ENCODE measurements at regions not wholly inside any gene's neighbourhood (a gene's known extent, or its start where the extent isn't known, plus 50 kb on each side); places are given as distances from the start of the nearest gene placed in this dataset.

- TF ChIP-seq ETS1 (conservative IDR thresholded peaks at IDR 0.05; ENCODE audit: control insufficient read depth, low read depth, low read length) (no peak), RERE (CRISPR knock-in tag; IDR thresholded peaks at IDR 0.05; ENCODE audit: borderline replicate concordance) (no peak), ZBTB9 (CRISPR knock-in tag; IDR thresholded peaks at IDR 0.05) (no peak), PHF21A (IDR thresholded peaks at IDR 0.05; ENCODE audit: borderline replicate concordance, low read depth) (no peak), HDAC3 (IDR thresholded peaks at IDR 0.05; ENCODE audit: borderline replicate concordance, partially characterized antibody) (no peak), KDM2B (CRISPR knock-in tag; IDR thresholded peaks at IDR 0.05) (no peak), CEBPG (CRISPR knock-in tag; IDR thresholded peaks at IDR 0.05) (no peak), CEBPG (tag; conservative IDR thresholded peaks at IDR 0.05 in 1 of 2, IDR thresholded peaks at IDR 0.05 in 1 of 2) (no peak), ZNF239 (CRISPR knock-in tag; IDR thresholded peaks at IDR 0.05) (peak; percentile 14; the same call in 1 of the 2 replicates), ZNF77 (CRISPR knock-in tag; IDR thresholded peaks at IDR 0.05) (no peak), ZNF785 (CRISPR knock-in tag; IDR thresholded peaks at IDR 0.05) (no peak), GTF2E2 (tag; IDR thresholded peaks at IDR 0.05) (no peak), ZNF436 (CRISPR knock-in tag; IDR thresholded peaks at IDR 0.05) (no peak), HDAC8 (tag; IDR thresholded peaks at IDR 0.05) (no peak), DMBX1 (CRISPR knock-in tag; IDR thresholded peaks at IDR 0.05; ENCODE audit: borderline replicate concordance) (peak; percentile 98; the same call in 1 of the 2 replicates), ZNF830 (CRISPR knock-in tag; IDR thresholded peaks at IDR 0.05) (no peak), ELF4 (CRISPR knock-in tag; IDR thresholded peaks at IDR 0.05) (peak; percentile 82; the same call in 1 of the 2 replicates), E2F1 (CRISPR knock-in tag; IDR thresholded peaks at IDR 0.05) (no peak), NR2F6 (CRISPR knock-in tag; IDR thresholded peaks at IDR 0.05) (no peak), CEBPB (tag; IDR thresholded peaks at IDR 0.05) (no peak), MAFG (tag; conservative IDR thresholded peaks at IDR 0.05) (no peak)
Observed at GRCh38 chr1:63122079-63122478, 200.3 kb upstream of the FOXD3 start (continued).

All from K562 (cell line).